ENCODE measurements at regions not wholly inside any gene's neighbourhood (a gene's known extent, or its start where the extent isn't known, plus 50 kb on each side); places are given as distances from the start of the nearest gene placed in this dataset.

GRCh38 chr4:123896446-123897071, 500.0 kb downstream of the SPRY1 start:
- TF ChIP-seq FOXM1 (IDR thresholded peaks at IDR 0.05; ENCODE audit: borderline replicate concordance), result no peak
- TF ChIP-seq BHLHE40 (IDR thresholded peaks at IDR 0.05; ENCODE audit: borderline replicate concordance), result no peak
- TF ChIP-seq PKNOX1 (IDR thresholded peaks at IDR 0.05), result no peak
- TF ChIP-seq TARDBP (IDR thresholded peaks at IDR 0.05), result no peak
